Dendritic cell treated with granulocyte-macrophage colony-stimulating factor and Interleukin-4, amounts not matched to agents 40 ng/mL and 50 ng/mL, for 4 days (primary cell): ENCODE measurements at regions not wholly inside any gene's neighbourhood (a gene's known extent, or its start where the extent isn't known, plus 50 kb on each side); places are given as distances from the start of the nearest gene placed in this dataset.

Experiments
- H3K27ac Mint-ChIP-seq: one replicate; pipeline ENCODE4 v1.8.0; 2022; ENCODE audit warnings: mild to moderate bottlenecking, mixed read lengths
- H3K27me3 Mint-ChIP-seq: one replicate; pipeline ENCODE4 v1.8.0; 2022; ENCODE audit warnings: mild to moderate bottlenecking, mixed read lengths
- H3K36me3 Mint-ChIP-seq: one replicate; pipeline ENCODE4 v1.8.0; 2022; ENCODE audit warnings: low read depth, mixed read lengths
- H3K4me1 Mint-ChIP-seq: one replicate; pipeline ENCODE4 v1.8.0; 2022; ENCODE audit warnings: low read depth, mixed read lengths
- H3K4me3 Mint-ChIP-seq: one replicate; pipeline ENCODE4 v1.8.0; 2022; ENCODE audit warnings: mild to moderate bottlenecking, moderate library complexity, mixed read lengths
- H3K9me3 Mint-ChIP-seq: one replicate; pipeline ENCODE4 v1.8.0; 2022; ENCODE audit warnings: mixed read lengths
- intact Hi-C: fragments of 100-400 bp; cut with micrococcal nuclease; formaldehyde crosslinking; loops from one replicate; pipeline ENCODE4 v1.15.0; 2022

GRCh38 chr1:208362011-208362410 lies 117.8 kb upstream of the PLXNA2 start:
- intact Hi-C loops, result no loop called here
- no peak overlapping the region for H3K4me3 Mint-ChIP-seq
- H3K27me3 Mint-ChIP-seq, result no peaks in the 10 kb centered on the region
- no peaks in the 10 kb centered on the region for H3K4me1 Mint-ChIP-seq
- no peaks in the 10 kb centered on the region for H3K36me3 Mint-ChIP-seq
- no peaks in the 10 kb centered on the region for H3K9me3 Mint-ChIP-seq
- H3K27ac Mint-ChIP-seq, result no peak overlapping the region

GRCh38 chr1:208366559-208366958 lies 122.4 kb upstream of the PLXNA2 start:
- Mint-ChIP-seq H3K27ac (no peak overlapping the region), H3K4me3 (no peak overlapping the region)

GRCh38 chr1:208369045-208369444 lies 124.9 kb upstream of the PLXNA2 start:
- intact Hi-C loops, result no loop called here
- Mint-ChIP-seq H3K4me1 (peaks cover 6% of the 10 kb centered on the region), H3K4me3 (no peak overlapping the region), H3K27me3 (no peaks in the 10 kb centered on the region), H3K9me3 (no peaks in the 10 kb centered on the region), H3K27ac (no peak overlapping the region), H3K36me3 (no peaks in the 10 kb centered on the region)

More at GRCh38 chr1:208366559-208366958, 122.4 kb upstream of the PLXNA2 start:
- intact Hi-C loops, result no loop called here
- no peaks in the 10 kb centered on the region for H3K36me3 Mint-ChIP-seq
- peaks cover 6% of the 10 kb centered on the region for H3K4me1 Mint-ChIP-seq
- no peaks in the 10 kb centered on the region for H3K9me3 Mint-ChIP-seq
- no peaks in the 10 kb centered on the region for H3K27me3 Mint-ChIP-seq

GRCh38 chr1:208369658-208370057 lies 125.5 kb upstream of the PLXNA2 start:
- Mint-ChIP-seq H3K4me1 (peaks cover 6% of the 10 kb centered on the region), H3K4me3 (no peak overlapping the region), H3K9me3 (no peaks in the 10 kb centered on the region), H3K27me3 (no peaks in the 10 kb centered on the region), H3K27ac (no peak overlapping the region), H3K36me3 (no peaks in the 10 kb centered on the region)
- intact Hi-C loops, result no loop called here

GRCh38 chr1:208374391-208374941 lies 130.3 kb upstream of the PLXNA2 start:
- Mint-ChIP-seq H3K27ac (no peak overlapping the region), H3K36me3 (no peaks in the 10 kb centered on the region), H3K27me3 (no peaks in the 10 kb centered on the region), H3K4me3 (no peak overlapping the region), H3K4me1 (no peaks in the 10 kb centered on the region), H3K9me3 (no peaks in the 10 kb centered on the region)
- intact Hi-C loops, result no loop called here

- Mint-ChIP-seq H3K9me3 (no peaks in the 10 kb centered on the region), H3K4me3 (no peak overlapping the region), H3K4me1 (no peaks in the 10 kb centered on the region), H3K36me3 (no peaks in the 10 kb centered on the region), H3K27me3 (no peaks in the 10 kb centered on the region), H3K27ac (no peak overlapping the region)
- intact Hi-C loops, result no loop called here
These were observed 137.3 kb upstream of the PLXNA2 start for GRCh38 chr1:208381481-208381880.

- intact Hi-C loops, result no loop called here
- Mint-ChIP-seq H3K27me3 (no peaks in the 10 kb centered on the region), H3K27ac (no peak overlapping the region), H3K4me1 (no peaks in the 10 kb centered on the region), H3K9me3 (no peaks in the 10 kb centered on the region), H3K36me3 (no peaks in the 10 kb centered on the region), H3K4me3 (no peak overlapping the region)
These were observed 144.0 kb upstream of the PLXNA2 start for GRCh38 chr1:208387908-208388811.

- intact Hi-C loops, result no loop called here
- no peak overlapping the region for H3K4me3 Mint-ChIP-seq
- H3K36me3 Mint-ChIP-seq, result no peaks in the 10 kb centered on the region
- no peaks in the 10 kb centered on the region for H3K4me1 Mint-ChIP-seq
- H3K27ac Mint-ChIP-seq, result no peak overlapping the region
- H3K9me3 Mint-ChIP-seq, result no peaks in the 10 kb centered on the region
- no peaks in the 10 kb centered on the region for H3K27me3 Mint-ChIP-seq
These were observed 149.2 kb upstream of the PLXNA2 start for GRCh38 chr1:208393416-208393815.

- Mint-ChIP-seq H3K27me3 (no peaks in the 10 kb centered on the region), H3K36me3 (no peaks in the 10 kb centered on the region), H3K9me3 (no peaks in the 10 kb centered on the region), H3K4me3 (no peak overlapping the region), H3K4me1 (no peaks in the 10 kb centered on the region), H3K27ac (no peak overlapping the region)
- intact Hi-C loops, result no loop called here
These were observed 149.6 kb upstream of the PLXNA2 start for GRCh38 chr1:208393826-208394225.

GRCh38 chr1:208397286-208397685 lies 153.1 kb upstream of the PLXNA2 start:
- no peaks in the 10 kb centered on the region for H3K4me1 Mint-ChIP-seq
- H3K4me3 Mint-ChIP-seq, result no peak overlapping the region
- no peaks in the 10 kb centered on the region for H3K9me3 Mint-ChIP-seq
- H3K27me3 Mint-ChIP-seq, result no peaks in the 10 kb centered on the region
- intact Hi-C loops, result no loop called here
- H3K36me3 Mint-ChIP-seq, result no peaks in the 10 kb centered on the region
- no peak overlapping the region for H3K27ac Mint-ChIP-seq

GRCh38 chr1:208405014-208405413 lies 160.8 kb upstream of the PLXNA2 start:
- Mint-ChIP-seq H3K27me3 (peaks cover 2% of the 10 kb centered on the region), H3K9me3 (no peaks in the 10 kb centered on the region), H3K4me1 (no peaks in the 10 kb centered on the region), H3K27ac (no peak overlapping the region), H3K36me3 (no peaks in the 10 kb centered on the region), H3K4me3 (no peak overlapping the region)
- intact Hi-C loops, result no loop called here

- Mint-ChIP-seq H3K4me3 (no peak overlapping the region), H3K36me3 (no peaks in the 10 kb centered on the region), H3K27ac (no peak overlapping the region), H3K4me1 (no peaks in the 10 kb centered on the region), H3K9me3 (no peaks in the 10 kb centered on the region), H3K27me3 (peaks cover 2% of the 10 kb centered on the region)
- intact Hi-C loops, result no loop called here
These were observed 165.0 kb upstream of the PLXNA2 start for GRCh38 chr1:208409176-208409575.

- H3K36me3 Mint-ChIP-seq, result no peaks in the 10 kb centered on the region
- peaks cover 2% of the 10 kb centered on the region for H3K27me3 Mint-ChIP-seq
- intact Hi-C loops, result no loop called here
- H3K27ac Mint-ChIP-seq, result no peak overlapping the region
- no peak overlapping the region for H3K4me3 Mint-ChIP-seq
- H3K9me3 Mint-ChIP-seq, result no peaks in the 10 kb centered on the region
- H3K4me1 Mint-ChIP-seq, result no peaks in the 10 kb centered on the region
These were observed 166.2 kb upstream of the PLXNA2 start for GRCh38 chr1:208410409-208410808.

- no peak overlapping the region for H3K27ac Mint-ChIP-seq
- H3K4me1 Mint-ChIP-seq, result no peaks in the 10 kb centered on the region
- H3K36me3 Mint-ChIP-seq, result no peaks in the 10 kb centered on the region
- no peaks in the 10 kb centered on the region for H3K27me3 Mint-ChIP-seq
- no peak overlapping the region for H3K4me3 Mint-ChIP-seq
- no peaks in the 10 kb centered on the region for H3K9me3 Mint-ChIP-seq
- intact Hi-C loops, result no loop called here
These were observed 168.8 kb upstream of the PLXNA2 start for GRCh38 chr1:208413006-208413405.

GRCh38 chr1:208418667-208419066 lies 174.5 kb upstream of the PLXNA2 start:
- intact Hi-C loops, result no loop called here
- no peaks in the 10 kb centered on the region for H3K9me3 Mint-ChIP-seq
- H3K4me1 Mint-ChIP-seq, result no peaks in the 10 kb centered on the region
- no peak overlapping the region for H3K4me3 Mint-ChIP-seq
- no peaks in the 10 kb centered on the region for H3K27me3 Mint-ChIP-seq
- H3K27ac Mint-ChIP-seq, result no peak overlapping the region
- H3K36me3 Mint-ChIP-seq, result no peaks in the 10 kb centered on the region
